HG03565 (cell line): ENCODE measurements at regions not wholly inside any gene's neighbourhood (a gene's known extent, or its start where the extent isn't known, plus 50 kb on each side); places are given as distances from the start of the nearest gene placed in this dataset.

Experiments used
- ATAC-seq: cut with Tn5 transposase; IDR thresholded peaks from one replicate; pipeline ENCODE4 v1.9.1; 2021; ENCODE audit warnings: mild to moderate bottlenecking, moderate library complexity; ENCODE audit not compliant: unreplicated experiment

DNA sequence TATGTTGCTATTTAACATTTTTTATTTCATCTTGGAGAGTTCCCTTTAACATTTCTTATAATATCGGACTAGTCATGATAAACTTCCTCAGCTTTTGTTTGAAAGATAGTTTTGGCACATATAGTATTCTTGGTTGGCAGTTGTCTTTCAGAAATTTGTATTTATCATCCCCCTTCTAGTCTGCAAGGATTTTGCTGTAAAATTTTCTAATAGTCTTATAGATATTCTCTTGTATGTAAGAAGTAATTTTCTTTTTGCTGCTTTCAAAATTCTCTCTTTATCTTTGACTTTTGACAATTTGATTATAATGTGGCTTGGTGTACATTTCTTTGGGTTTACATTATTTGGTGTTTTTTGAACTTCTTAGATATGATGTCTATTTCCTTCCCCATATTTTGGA, 116.0 kb upstream of the AVPR1A start:
- ATAC-seq, result no peak

DNA sequence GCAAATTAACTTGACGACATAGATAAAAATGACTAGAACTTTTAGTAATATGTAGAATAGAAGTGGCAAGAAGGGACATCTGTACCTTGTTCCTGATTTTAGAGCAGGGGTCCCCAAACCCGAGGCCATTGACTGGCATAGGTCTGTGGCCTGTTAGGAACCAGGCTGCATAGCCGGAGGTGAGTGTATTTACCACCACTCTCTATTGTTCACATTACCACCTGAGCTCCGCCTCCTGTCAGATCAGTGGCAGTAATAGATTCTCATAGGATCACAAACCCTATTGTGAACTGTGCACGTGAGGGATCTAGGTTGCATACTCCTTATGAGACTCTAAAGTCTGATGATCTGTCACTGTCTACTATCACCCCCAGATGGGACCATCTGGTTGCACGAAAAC, 113.6 kb upstream of the AVPR1A start:
- ATAC-seq, result no peak

DNA sequence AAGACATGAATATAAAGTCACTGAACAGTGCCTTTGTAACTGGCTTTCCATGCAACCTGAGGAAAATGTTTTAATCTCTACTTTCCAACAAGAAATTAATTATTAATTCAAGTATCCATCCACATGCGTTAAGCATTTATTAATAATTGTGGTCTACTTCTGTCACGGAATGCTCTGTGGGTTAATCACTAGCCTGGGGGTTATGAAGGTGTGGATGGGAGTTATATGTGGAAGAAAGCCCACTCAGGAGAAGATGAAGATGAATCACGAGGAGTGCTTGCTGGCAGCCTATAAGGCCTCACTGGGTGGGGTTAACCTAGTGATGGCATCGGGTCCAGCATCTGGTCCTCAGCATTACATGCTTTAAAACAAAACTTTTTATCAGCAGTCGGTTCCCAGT, 99.5 kb upstream of the AVPR1A start:
- no peak for ATAC-seq

DNA sequence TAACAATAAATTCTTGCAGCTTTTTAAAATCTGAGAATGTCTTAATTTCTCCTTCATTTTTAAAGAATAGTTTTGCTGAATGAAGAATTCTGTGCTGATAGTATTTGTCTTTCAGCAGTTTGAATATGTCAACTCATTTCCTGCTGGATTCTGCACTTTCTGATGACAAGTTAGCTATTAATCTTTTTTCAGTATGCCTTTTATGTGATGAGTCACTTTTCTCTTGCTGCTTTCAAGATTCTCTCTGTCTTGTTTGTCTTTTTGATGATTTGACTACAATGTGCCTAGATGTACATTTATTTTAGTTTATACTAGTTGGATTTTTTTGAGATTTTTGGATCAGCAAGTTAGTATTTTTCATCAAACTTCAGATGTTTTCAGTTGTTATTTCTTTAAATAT, 87.9 kb upstream of the AVPR1A start:
- ATAC-seq, result no peak

DNA sequence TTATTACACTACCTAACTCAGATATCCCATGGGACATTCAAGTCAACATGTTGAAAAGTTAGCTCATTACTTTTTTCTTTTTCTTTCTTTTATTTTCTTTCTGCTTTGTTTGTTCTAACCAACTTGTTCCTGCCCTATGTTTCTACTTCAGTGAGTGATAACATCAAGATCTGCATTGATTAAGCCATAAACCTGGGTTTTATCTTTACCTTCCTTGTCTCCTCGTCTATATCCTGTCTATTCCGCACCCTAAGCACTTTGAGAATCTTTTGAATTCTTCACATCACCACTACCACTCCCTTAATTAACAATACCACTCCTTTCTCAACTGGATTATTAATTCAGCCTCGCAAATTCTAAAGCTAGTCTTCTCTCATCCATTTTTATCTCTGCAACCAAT, 81.9 kb upstream of the AVPR1A start:
- ATAC-seq, result no peak

DNA sequence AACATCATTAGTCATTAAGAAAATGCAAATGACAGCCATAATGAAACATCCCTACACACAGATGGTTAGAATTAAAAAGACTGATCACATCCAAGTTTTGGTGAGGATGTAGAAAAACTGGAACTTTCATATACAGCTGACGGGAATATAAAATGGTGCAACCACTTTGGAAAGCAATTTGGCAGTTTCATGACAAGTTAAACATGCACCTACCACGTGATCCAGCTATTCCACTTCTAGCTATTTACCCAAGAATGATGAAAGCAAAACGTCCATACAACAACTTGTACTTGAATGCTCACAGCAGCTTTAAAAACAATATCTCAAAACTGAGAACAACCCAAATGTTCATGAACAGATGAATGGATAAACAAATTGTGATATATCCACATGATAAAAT, 77.9 kb upstream of the AVPR1A start:
- no peak for ATAC-seq

DNA sequence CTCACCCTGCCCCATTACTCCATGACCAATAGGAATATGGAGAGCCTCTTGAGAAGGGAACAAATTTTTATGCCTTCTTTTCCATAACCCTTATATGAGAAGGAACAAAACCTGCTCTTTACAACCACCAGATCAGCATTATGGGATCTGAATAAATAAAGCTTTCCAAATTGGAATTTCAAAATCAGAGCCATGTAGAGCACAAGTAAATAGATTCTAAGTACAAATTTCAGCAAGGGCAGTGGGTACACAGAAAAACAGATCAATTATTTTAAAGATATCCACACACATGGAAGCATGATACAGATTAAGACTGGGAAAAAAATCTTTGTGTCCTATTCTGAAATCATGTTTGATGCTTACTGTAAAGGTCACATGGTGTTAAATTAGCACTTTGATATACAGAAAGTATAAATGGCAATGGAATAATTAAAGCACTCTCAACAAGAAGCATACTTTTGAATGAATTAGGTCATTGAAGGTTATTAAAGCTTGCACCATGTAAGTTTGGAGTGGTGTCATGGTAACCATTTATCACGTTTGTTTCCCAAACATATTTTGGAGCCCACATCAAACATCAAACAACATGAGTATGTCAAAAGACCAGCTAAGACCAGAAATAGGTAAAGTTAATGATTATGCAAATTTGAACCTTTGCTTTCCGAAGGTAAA, 75.9 kb upstream of the AVPR1A start:
- ATAC-seq, result no peak

DNA sequence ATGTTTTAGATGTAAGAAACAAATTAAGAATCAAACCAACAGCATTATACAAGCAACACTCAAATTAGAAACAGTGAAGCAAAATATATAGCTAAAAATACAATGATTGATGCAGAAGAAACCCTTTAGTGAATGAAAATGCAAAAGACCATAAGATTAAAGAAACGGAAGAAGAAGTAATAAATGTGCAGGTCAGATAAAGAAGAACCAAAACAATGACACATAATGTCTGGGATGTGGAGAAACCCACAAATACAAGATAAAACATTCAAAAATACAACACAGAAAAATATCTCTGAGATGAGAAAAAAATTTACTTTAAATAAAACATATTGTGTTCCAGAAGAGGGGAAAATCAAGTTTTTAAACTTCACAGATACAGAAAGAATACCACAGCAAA, 73.4 kb upstream of the AVPR1A start:
- no peak for ATAC-seq

DNA sequence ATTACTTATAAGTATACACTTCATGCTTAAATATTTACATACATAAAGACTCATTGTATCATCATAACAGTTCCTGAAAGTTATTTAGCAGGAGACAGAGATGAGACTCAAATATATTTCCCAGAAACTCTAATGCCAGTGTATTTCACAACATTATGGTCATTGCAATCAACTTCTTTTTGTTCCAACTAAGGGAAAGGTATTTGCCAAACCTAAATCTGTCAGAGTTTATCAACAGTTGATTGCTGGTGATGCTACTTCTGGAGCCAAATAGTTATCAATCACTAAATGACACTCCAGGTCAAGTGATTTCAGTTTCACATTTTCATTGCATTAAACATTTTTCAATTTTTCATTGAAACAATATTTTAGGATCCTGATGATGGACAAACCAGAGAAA, 72.1 kb upstream of the AVPR1A start:
- no peak for ATAC-seq

DNA sequence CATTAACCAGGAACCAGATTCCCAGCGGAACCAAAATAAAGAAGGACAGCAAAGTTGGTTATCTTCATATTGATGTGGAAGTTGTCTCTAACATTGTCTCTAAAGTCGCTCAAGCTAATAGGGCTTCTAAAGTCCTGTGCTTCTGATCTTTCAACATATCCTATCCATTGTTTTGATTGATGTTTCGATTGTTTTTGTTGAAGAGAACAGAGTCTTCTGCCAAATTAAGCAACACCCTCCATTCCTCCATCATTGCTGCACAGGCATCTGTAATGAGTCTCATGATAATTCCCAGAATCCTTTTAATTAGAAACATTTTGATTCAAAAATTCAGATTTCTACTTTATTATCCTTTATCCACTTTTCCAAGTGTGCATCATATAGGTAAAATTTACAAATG, 71.6 kb upstream of the AVPR1A start:
- ATAC-seq, result no peak

DNA sequence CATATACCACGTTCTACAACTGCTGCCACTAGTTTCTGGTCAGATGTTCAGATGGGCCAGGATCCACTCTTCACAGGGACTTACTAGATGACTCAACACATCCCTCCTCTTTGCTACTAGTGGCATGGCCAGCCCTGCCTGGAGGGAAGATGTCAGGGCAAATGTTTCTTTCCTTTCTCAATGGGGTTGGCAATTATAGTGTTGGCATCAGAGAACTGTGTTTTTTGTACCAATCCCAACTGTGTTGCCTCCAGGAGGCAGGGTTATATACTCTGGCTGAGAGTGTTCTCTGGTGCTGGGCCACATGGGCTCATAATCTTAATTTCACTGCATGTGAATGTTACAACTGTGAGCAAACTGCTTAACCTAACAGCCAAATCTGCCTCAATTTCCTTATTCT, 69.9 kb upstream of the AVPR1A start:
- ATAC-seq, result no peak

DNA sequence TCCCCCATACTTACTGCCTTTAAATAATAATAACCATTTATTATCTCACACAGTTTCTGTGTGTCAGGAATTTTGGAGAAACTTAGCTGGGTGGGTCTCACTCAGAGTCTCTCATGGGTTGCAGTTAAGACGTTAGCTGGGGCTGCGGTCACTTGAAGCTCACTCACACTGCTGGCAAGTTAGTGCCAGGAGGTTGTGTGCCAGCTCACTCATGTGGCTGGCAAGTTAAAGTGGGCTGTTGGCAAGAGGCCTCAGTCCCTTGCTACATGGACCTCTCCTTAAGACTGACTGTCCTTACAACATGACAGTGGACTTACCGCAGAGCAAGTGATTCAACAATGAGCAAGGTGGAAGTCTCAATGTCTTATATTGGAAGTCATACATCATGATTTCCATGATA, 61.3 kb upstream of the AVPR1A start:
- no peak for ATAC-seq

DNA sequence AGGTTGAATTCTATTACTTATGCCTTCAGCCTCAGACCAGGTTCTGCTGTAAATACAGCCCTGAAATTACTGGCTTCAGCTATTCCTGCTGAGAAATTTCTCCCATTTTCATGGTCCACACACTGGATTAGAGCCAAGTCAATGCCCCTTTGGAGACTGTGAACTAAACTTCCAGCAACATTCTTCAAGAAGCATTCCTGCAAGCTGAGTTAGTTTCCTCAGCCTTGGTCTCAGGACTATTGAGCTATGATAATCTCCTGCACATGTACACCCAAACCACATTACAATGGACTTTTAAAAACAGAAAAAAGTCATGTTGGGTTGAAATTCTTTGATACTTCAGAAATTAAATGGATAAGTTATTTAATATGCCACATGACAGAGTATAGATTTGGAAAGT, 58.0 kb upstream of the AVPR1A start:
- ATAC-seq, result no peak

DNA sequence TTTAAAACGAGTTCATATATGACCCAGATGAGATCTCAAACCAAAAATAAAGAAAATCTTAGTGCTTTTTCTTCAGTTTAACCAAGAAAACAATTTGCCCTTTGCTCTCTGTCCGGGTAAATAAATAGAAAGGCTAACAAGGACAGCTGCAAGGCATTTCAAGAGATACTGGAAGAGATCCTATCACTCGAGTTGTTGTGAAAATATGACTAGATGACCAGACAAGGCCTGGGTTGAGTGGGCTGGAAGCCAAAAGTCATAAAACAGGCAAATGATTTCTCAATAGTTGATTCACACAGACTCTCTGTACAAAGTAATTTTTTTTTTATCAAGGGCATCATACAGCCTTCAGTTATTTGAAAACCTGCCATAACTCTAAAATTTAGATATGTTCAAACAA, 55.9 kb upstream of the AVPR1A start:
- no peak for ATAC-seq

DNA sequence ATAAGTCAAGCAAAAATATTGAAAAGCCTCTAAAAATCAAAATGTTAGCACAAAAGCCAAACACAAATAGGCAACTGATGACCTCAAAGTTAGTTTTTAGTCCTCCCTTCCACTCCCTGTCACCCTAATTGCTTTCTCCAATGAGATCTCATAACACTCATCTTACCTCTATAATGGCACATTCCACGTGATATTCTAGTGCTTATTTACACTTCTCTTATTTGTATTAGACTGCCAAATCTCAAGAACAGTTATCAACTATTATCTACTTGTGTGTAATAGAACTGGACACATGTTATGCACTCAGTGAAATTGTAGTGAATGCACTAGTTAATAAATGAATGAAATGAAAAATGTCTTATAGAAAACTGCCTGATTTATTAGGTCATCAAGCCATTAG, 55.5 kb upstream of the AVPR1A start:
- ATAC-seq, result no peak
